HepG2 (cell line): ENCODE measurements at regions not wholly inside any gene's neighbourhood (a gene's known extent, or its start where the extent isn't known, plus 50 kb on each side); places are given as distances from the start of the nearest gene placed in this dataset.

ENCODE experiments used
- ATAC-seq: fragments of 200-7000 bp; cut with Tn5 transposase; 3 replicates; pipeline ENCODE4 v1.9.1; 2020; ENCODE audit warnings: mild to moderate bottlenecking, moderate library complexity
- BruUV-seq: library from RNA; stranded (reverse); fragments of 400-500 nt; replicated peaks from 2 replicates; lab custom pipeline; 2021; lab: Mats Ljungman, UMichigan
- CTCF ChIA-PET: fragments of 300-600 bp; formaldehyde crosslinking; extraction: SDS; loops from one replicate; lab custom pipeline; 2021; ENCODE audit warnings: low total read pairs, inconsistent platforms, low intra/inter-chr PET ratio; lab: Yijun Ruan, JAX
- POLR2A ChIA-PET: fragments of 350-600 bp; sonication (Branson Sonifier 250); formaldehyde crosslinking; loops from one replicate; lab custom pipeline; 2020; ENCODE audit warnings: antibody characterized with exemption, inconsistent platforms; lab: Yijun Ruan, JAX
- DNase-seq: peaks from one replicate; pipeline ENCODE4 v3.0.0-alpha.2; 2015; ENCODE audit warnings: low spot score
- FAIRE-seq: peaks from 3 replicates; lab custom pipeline; 2011; peaks lifted over from hg19 to GRCh38; lab: Jason Lieb, UNC
- H2AFZ ChIP-seq: one replicate; pipeline ENCODE4 v1.6.1; 2011; ENCODE audit warnings: low read length, inconsistent platforms
- H3K27ac ChIP-seq: fragments of 300-600 bp; 3 replicates; pipeline ENCODE4 v1.8.0; 2011; ENCODE audit warnings: mixed run types, mild to moderate bottlenecking, mixed read lengths, low read length, inconsistent platforms; ENCODE audit not compliant: insufficient read depth; ENCODE audit errors: extremely low read length
- H3K27me3 ChIP-seq, 2 experiments: fragments of 200-600 bp in 1 of 2; 2 replicates in 1 of 2; 3 replicates in 1 of 2; pipeline versions ENCODE4 v1.6.0 to v1.8.0; 2011; ENCODE audit warnings: low read length in 2 of 2, mild to moderate bottlenecking in 2 of 2, moderate library complexity in 2 of 2, inconsistent platforms in 1 of 2; ENCODE audit not compliant: insufficient read depth in 2 of 2, control insufficient read depth in 1 of 2
- H3K36me3 ChIP-seq, 2 experiments: fragments of 200-600 bp in 1 of 2; replicated peaks in 1 of 2; 2 replicates in 1 of 2; 3 replicates in 1 of 2; pipeline versions ENCODE4 v1.5.1 to v1.8.0; 2011; ENCODE audit warnings: low read length in 2 of 2, inconsistent platforms in 1 of 2; ENCODE audit not compliant: insufficient read depth in 2 of 2, control insufficient read depth in 1 of 2
- H3K4me1 ChIP-seq: 2 replicates; pipeline ENCODE4 v1.5.1; 2012; ENCODE audit warnings: low read length, inconsistent platforms; ENCODE audit not compliant: insufficient read depth
- H3K4me2 ChIP-seq: 2 replicates; pipeline ENCODE4 v1.6.0; 2011; ENCODE audit warnings: low read depth, low read length, inconsistent platforms
- H3K4me3 ChIP-seq, 3 experiments: fragments of 200-600 bp in 1 of 3; sonication (generic), shearing (Covaris generic) in 1 of 3; replicated peaks in 1 of 3; 2 replicates each; pipeline ENCODE4 v1.5.1; 2011 to 2016; ENCODE audit warnings: low read length in 3 of 3, inconsistent platforms in 2 of 3, low read depth in 2 of 3, mild to moderate bottlenecking in 2 of 3, control low read depth in 1 of 3, mixed read lengths in 1 of 3; ENCODE audit not compliant: insufficient read depth in 1 of 3
- H3K79me2 ChIP-seq: one replicate; pipeline ENCODE4 v1.6.1; 2011; ENCODE audit warnings: low read length, inconsistent platforms; ENCODE audit not compliant: insufficient read depth
- H3K9ac ChIP-seq: 2 replicates; pipeline ENCODE4 v1.6.0; 2011; ENCODE audit warnings: mild to moderate bottlenecking, low read depth, low read length, inconsistent platforms; ENCODE audit not compliant: insufficient read depth
- H3K9me3 ChIP-seq: 2 replicates; pipeline ENCODE4 v1.5.1; 2012; ENCODE audit warnings: mild to moderate bottlenecking, low read length
- H4K20me1 ChIP-seq: 2 replicates; pipeline ENCODE4 v1.6.0; 2011; ENCODE audit warnings: inconsistent platforms, mild to moderate bottlenecking, low read length, moderate library complexity; ENCODE audit not compliant: insufficient read depth
- ARID3A ChIP-seq: IDR thresholded peaks from 2 replicates; pipeline ENCODE4 v1.6.1; 2012; ENCODE audit warnings: low read depth, low read length, improper control_type of control experiment
- ATRX ChIP-seq: sonication (generic); formaldehyde crosslinking; IDR thresholded peaks from 2 replicates; pipeline ENCODE4 v1.4.0; 2020; ENCODE audit warnings: missing genetic modification reagents, borderline replicate concordance
- BRD4 ChIP-seq: sonication (generic); formaldehyde crosslinking; IDR thresholded peaks from 2 replicates; pipeline ENCODE4 v1.4.0; 2020; ENCODE audit warnings: missing genetic modification reagents
- KDM3A ChIP-seq: IDR thresholded peaks from 2 replicates; pipeline ENCODE4 v1.6.1; 2018; ENCODE audit warnings: low read depth, missing compliant biosample characterization
- MAF1 ChIP-seq: sonication (generic); formaldehyde crosslinking; IDR thresholded peaks from 2 replicates; pipeline ENCODE4 v1.5.0; 2020; ENCODE audit warnings: missing genetic modification reagents, borderline replicate concordance
- MXI1 ChIP-seq: IDR thresholded peaks from 3 replicates; pipeline ENCODE4 v1.6.1; 2012; ENCODE audit warnings: low read depth, low read length, inconsistent platforms, borderline replicate concordance
- NFAT5 ChIP-seq: sonication (generic); formaldehyde crosslinking; IDR thresholded peaks from 2 replicates; pipeline ENCODE4 v1.4.0; 2020; ENCODE audit warnings: missing genetic modification reagents
- NFYC ChIP-seq: IDR thresholded peaks from 2 replicates; pipeline ENCODE4 v1.6.1; 2016; ENCODE audit warnings: missing genetic modification reagents, missing compliant biosample characterization
- PAWR ChIP-seq: sonication (generic); formaldehyde crosslinking; IDR thresholded peaks from 2 replicates; pipeline ENCODE4 v1.4.0; 2020; ENCODE audit warnings: missing genetic modification reagents, mild to moderate bottlenecking, borderline replicate concordance
- YEATS4 ChIP-seq: sonication (generic); formaldehyde crosslinking; IDR thresholded peaks from 2 replicates; pipeline ENCODE4 v1.4.0; 2020; ENCODE audit warnings: missing genetic modification reagents, borderline replicate concordance
- ZFY ChIP-seq: sonication (generic); formaldehyde crosslinking; IDR thresholded peaks from 2 replicates; pipeline ENCODE4 v1.4.0; 2020; ENCODE audit warnings: missing genetic modification reagents
- ZNF205 ChIP-seq: IDR thresholded peaks from 2 replicates; pipeline ENCODE4 v1.6.1; 2018; ENCODE audit warnings: missing biosample characterization, missing genetic modification reagents
- ZNF576 ChIP-seq: sonication (generic); formaldehyde crosslinking; IDR thresholded peaks from 2 replicates; pipeline ENCODE4 v1.4.0; 2020; ENCODE audit warnings: mild to moderate bottlenecking, missing genetic modification reagents
- ZNF75D ChIP-seq: sonication (generic); formaldehyde crosslinking; IDR thresholded peaks from 2 replicates; pipeline ENCODE4 v1.8.1; 2023; ENCODE audit warnings: missing genetic modification reagents, mild to moderate bottlenecking, borderline replicate concordance
- WGBS: methylation state at CpG from one replicate; pipeline ENCODE4 v1.1.6; 2017; ENCODE audit warnings: low lambda C conversion rate; 5-methylcytosine and 5-hydroxymethylcytosine counted together
- in situ Hi-C: cut with HindIII; loops from 2 replicates; pipeline ENCODE4 v1.10.0; 2017; ENCODE audit warnings: low pct_unique_long_range_greater_than_20kb; ENCODE audit not compliant: extremely low pct_ligation_motif_present
- intact Hi-C: fragments of 100-400 bp; cut with micrococcal nuclease; formaldehyde crosslinking; loops from one replicate; pipeline ENCODE4 v1.10.0; 2022; ENCODE audit not compliant: unreplicated experiment

GRCh38 chr2:61660511-61661388 is 122.6 kb upstream of the XPO1 start (continued):
- TF ChIP-seq ZNF576 (CRISPR knock-in tag) = no peak
- TF ChIP-seq KDM3A (CRISPR knock-in tag) = no peak
- TF ChIP-seq ZFY (CRISPR knock-in tag) = peak; percentile 34; the same call in 1 of the 2 replicates
- no peak for TF ChIP-seq PAWR (CRISPR knock-in tag)
- TF ChIP-seq YEATS4 (CRISPR knock-in tag) = no peak
- TF ChIP-seq BRD4 (CRISPR knock-in tag) = no peak

- CTCF ChIA-PET = no interaction called here
- no peak overlapping the region for H3K27ac ChIP-seq
- in situ Hi-C loops (no loop called here), intact Hi-C loops (no loop called here)
- ATAC-seq (peak; percentile 39), DNase-seq (peak; percentile 44), FAIRE-seq (no peak)
- no peaks in the 10 kb centered on the region for H3K36me3 ChIP-seq
- H3K4me2 ChIP-seq = no peak overlapping the region
- peaks cover 26% of the 10 kb centered on the region for H3K4me1 ChIP-seq
- H3K4me3 ChIP-seq = no peak overlapping the region
- H4K20me1 ChIP-seq = no peaks in the 10 kb centered on the region
- H3K79me2 ChIP-seq = no peaks in the 10 kb centered on the region
- POLR2A ChIA-PET = no interaction called here
- no peak overlapping the region for H2AFZ ChIP-seq
- no peak overlapping the region for H3K9ac ChIP-seq
- no peaks in the 10 kb centered on the region for H3K9me3 ChIP-seq
- H3K27me3 ChIP-seq = no peaks in the 10 kb centered on the region
- no TSS peak for BruUV-seq
- WGBS = 34% methylated on average over 3 of the region's 3 CpGs
- TF ChIP-seq MXI1 (0 out of 3 replicates have a peak, but pooled peaks have one; percentile 7), NFYC (no peak), ZNF205 (no peak), ATRX (CRISPR knock-in tag) (no peak), ZNF75D (no peak), ARID3A (peak; percentile 35; the same call in 1 of the 2 replicates), NFAT5 (CRISPR knock-in tag) (no peak), MAF1 (CRISPR knock-in tag) (no peak)
Measured at GRCh38 chr2:61658841-61659780, 121.0 kb upstream of the XPO1 start.
